Stimulated activated CD8-positive, alpha-beta memory T cell treated with anti-CD3 and anti-CD28 coated beads, Interleukin-7, amount 100 ng/mL, for 24 hours (primary cell): ENCODE measurements at regions not wholly inside any gene's neighbourhood (a gene's known extent, or its start where the extent isn't known, plus 50 kb on each side); places are given as distances from the start of the nearest gene placed in this dataset.
"Not testable (repeated sequence)": the region's sequence is repeated elsewhere in the genome, so short reads cannot be mapped to it uniquely, and the experiment has no call there.

ENCODE experiments used
- DNase-seq: peaks from one replicate; pipeline ENCODE4 v3.0.0-alpha.2; 2020; ENCODE audit warnings: low read depth

DNA sequence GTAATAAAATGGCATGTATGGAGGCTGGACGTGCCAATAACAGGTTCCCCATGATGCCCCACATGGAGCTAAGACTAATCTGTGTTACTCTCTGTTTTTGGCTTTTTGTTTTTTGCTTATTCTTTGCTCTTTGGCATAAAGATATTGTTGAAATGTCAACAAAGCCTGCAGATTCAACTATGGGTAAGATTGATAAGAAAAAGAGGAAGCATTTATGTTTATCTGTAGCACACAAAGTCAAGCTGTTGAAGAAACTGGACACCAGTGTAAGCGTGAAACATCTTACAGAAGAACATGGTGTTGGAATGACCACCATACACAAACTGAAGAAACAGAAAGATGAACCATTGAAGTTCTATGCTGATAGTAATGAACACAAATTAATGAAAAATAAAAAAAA, 402.7 kb downstream of the LTN1 start:
- no peak for DNase-seq

DNA sequence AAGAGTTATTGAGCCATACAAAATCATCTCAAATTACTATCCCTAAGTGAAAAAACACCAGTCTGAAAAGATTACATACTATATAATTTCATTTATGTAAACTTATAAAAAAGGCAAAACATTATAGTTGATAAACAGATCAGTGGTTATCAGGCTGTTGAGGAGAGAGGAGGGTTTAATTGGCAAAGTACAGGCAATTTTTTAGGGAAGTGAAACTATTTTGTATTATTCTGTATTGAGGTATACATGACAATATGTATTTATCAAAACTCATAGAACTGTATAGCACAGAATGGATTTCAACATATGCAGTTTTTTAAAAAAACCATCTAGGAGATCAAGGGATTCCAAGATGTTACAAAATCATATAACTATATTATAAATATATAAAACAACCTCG, 403.7 kb downstream of the LTN1 start:
- DNase-seq: no peak

DNA sequence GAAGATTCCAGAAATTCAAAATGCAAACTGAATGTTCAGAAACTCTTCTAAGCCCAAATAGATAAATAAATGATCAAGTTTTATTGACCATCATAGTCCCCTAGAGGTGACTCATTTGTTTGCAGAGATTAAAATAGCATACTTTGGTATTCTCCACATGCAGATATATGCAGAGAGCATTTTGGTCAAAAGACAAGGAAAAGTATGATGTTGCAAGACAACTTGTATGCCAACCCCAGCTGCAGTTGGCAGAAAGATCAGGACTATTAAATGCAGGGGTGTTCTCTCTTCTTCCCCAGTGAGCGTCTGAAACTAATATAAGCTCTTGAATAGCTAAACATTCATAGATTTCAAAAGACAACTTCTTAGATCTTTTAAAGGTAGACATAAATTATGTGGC, 404.9 kb downstream of the LTN1 start:
- DNase-seq: no peak

DNA sequence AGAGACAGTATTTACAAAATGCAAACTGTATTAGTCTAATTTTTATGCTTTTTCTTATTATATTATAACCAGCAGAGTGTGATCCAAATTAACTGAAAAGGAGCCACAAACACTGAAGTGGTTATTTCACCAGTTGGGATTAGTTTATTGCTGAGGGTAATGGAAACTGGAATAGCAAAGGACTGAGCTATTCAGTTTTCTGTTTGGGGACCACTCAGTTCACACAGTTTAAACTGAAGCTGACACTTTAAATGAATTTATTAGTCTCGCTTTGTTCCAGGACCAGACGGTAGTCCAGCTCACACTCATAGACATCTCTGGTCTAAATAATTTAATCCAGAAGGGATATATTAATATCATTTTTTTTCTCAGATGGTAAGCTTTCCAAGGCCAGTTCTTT, 410.7 kb downstream of the LTN1 start:
- DNase-seq: no peak

DNA sequence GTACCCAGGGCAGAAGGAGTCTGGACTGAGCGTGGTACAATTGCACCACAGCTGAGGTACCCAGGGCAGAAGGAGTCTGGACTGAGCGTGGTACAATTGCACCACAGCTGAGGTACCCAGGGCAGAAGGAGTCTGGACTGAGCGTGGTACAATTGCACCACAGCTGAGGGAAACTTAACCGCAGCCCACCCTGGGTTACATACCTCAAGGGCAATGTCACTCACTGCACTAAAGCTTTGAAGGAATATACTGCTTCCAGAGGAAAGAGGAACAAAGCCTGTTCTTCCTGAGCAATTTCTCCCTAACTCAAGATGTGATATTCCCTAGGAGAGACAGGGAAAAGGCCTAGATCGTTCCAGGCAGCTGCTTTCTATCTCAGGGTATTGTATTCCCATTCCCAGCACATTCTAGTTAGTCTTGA, 411.4 kb downstream of the LTN1 start:
- DNase-seq: not testable (repeated sequence)

DNA sequence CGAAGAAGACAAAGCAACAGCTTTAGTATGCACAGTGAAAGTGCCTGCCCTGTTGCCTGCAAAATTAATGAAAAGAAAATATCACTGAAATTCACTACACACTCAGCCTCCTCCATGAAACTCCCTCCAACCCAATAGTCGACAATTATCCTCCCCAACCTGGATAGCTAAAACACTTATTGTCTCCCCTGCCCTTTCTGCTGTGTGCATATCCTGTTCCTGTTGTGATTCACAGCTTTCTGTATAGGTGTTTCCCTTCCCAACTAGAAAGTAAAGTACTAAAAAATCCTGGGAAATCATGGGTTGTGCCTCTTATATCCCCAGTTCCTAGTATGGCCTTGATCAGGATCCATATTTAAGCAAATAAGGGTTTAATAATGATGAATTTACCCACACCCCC, 412.1 kb downstream of the LTN1 start:
- no peak for DNase-seq

DNA sequence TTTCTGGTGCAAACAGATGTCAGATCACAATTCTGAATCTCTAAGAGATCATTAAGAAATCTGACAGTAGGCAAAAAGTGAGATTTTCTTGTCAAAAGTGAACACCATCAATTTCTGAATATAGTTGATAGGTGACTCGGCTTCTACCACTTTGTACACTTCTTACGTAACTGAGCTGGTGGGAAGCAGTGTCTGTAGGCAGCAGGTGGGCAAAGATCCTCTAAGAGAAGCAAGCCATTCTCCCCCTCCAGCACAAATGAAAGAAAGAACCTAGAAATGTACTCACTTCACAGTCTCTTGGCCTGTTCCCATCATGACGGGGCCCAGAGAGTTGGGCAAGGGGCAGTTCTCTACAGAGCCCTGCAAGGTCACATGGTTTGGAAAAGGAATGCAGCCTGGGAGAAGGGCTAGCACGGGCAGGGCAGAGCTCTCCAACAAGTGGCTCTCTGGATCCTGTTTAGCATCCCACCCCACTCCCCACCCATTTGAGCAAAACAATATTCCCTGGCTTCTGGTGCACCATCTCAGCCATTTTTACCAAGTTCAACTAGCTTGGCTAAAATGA, 412.6 kb downstream of the LTN1 start:
- DNase-seq: no peak

DNA sequence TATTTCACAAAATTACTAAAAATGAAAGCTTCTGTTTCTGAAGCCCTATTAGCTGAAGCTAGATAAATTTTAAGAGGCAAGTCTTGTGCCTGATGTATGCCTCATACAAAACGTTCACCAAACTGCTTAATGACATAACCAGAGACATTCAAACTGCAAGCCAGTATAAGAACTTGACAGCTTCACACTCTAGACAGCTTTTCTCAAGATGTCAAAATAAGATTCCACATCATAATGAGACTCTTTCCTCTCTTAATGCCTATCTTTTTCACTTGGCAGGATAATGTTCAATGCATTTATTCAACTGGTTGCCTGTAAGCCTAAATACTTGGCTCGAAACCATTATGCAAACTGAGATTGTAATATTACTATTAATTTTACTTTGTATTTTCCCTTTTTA, 424.0 kb downstream of the LTN1 start:
- DNase-seq: no peak

DNA sequence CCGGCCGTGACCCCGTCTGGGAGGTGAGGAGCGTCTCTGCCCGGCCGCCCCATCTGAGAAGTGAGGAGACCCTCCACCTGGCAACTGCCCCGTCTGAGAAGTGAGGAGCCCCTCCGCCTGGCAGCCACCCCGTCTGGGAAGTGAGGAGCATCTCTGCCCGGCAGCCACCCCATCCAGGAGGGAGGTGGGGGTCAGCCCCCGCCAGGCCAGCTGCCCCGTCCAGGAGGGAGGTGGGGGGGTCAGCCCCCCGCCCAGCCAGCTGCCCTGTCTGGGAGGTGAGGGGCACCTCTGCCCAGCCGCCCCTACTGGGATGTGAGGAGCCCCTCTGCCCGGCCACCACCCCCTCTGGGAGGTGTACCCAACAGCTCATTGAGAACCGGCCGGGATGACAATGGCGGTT, 428.7 kb downstream of the LTN1 start:
- not testable (repeated sequence) for DNase-seq

DNA sequence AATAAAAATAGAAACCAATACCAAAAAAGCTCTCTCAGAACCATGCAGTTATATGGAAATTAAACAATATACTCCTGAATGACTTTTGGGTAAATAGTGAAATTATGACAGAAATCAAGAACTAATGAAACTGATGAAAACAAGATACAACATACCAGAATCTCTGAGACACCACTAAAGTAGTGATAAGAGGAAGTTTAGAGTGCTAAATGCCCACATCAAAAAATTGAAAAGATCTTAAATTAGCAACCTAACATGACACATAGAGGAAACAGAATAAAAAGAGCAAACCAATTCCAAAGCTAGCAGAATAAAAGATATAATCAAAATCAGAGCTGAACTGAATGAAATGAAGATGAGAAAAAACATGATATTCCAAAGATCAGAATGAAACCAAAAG, 430.9 kb downstream of the LTN1 start:
- no peak for DNase-seq

DNA sequence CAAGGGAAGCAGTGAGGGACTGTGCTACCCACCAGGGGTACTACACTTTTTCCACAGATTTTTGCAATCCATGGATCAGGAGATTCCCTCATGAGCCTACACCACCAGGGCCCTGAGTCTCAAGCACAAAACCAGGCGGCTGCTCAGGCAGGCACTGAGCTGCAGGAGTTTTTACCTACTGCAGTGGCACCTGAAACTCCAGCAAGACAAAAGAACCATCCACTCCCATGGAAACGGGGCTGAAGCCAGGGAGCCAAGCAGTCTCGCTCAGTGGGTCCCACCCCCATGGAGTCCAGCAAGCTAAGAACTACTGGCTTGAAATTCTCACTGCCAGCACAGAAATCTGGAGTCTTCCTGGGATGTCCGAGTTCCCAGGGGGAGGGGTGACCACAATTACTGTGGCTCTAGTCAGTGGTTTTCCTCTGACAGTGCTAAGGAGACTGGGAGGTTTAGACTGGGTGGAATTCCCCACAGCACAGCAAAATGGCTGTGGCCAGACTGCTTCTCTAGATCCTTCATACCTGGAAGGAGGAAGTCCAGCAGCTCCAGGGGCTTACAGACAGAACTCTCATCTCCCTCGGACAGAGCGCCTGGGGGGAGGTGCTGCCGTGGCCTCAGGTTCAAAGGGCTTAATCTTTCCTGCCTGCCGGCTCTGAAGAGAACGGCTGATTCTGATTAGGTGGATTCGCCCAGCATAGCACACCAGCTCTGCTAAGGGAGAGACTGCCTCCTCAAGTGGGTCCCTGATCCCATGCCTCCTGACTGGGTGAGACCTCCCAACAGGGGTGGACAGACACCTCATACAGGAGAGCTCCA, 437.8 kb downstream of the LTN1 start:
- no peak for DNase-seq

DNA sequence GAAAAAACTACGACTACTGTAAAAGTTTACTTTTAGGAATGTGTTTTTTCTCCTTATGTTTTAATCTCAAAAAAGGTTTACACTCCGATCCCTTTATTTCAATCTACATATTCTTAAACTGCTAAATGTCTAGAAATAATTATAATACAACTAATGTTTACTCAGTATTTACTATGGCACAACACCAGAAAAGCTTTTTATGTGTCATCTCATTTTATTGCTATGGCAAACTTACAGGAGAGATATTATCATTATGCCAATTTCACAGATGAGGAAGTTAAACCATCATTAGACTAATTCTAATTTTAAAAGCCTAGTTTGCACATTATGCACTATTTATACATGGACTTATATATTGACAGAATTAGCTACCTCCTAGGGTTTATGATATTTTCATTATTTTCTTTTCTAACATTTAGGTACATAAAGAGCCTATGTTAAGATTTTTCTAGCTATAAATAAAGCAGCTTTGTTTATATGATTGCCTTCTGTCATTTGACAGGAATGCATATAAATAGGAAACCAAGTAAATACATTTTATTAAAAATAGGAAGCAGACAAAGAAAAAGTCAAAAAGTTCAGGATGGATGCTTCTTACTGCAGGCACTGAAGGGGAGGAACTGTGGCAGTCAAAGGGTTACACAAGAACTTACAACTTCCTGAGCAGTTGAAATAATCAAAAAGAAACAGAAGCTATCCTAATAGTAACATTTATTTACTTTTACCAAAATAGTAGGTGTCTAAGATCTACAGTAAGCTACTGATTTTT, 442.4 kb downstream of the LTN1 start:
- DNase-seq: no peak

DNA sequence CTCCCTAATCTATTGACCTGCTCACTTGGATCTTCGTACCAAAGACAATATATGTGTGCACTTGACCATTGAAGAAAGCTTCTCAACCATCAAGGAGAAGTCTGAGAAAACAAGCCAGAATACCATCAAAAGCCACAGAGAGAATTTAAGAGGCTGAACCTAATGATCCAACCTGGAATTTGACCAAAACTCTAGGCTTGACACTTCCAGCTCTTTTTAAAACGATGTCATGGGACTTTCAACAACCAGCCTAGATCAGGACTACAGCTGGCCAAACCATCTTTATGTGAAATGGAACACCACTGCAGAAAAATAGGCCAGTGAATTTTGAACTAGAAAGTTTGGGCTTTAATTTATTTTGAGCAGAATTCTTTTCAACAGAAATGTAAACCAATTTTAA, 444.4 kb downstream of the LTN1 start:
- DNase-seq: no peak

DNA sequence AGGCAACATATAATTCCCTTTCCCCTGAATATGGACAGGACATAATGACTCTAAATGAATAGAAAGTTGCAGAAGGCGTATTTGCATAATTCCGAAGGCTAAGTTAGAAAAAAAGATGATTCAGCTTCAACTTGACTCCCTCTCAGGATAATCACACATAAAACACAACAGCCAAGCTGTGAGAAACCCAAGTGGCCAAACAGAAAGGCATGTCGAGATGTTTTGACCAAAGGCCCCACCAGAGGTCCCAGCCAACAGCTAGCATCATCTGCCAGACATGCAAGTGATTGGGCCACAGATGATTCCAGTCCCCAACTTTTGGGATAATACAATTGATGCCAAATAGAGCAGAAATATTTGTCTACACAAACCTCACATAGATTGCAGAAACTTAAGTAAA, 444.9 kb downstream of the LTN1 start:
- no peak for DNase-seq

DNA sequence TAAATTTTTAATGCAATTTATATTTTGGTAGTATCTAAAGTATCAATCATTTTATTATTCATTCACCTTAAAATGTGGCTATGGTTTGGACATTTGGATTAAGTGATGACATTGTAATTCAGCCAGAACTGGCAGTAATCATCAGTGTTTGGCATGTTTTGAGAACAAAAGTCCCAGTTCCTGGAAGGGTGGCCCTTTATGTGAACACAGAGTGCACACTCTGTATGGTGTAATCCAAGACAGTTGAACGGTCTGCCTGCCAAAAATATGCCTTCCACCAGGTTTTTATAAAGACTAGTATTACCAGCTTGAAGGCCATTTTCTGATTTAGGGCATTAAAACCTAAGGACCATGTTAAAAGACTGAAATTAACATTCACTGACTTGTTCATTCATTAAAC, 448.7 kb downstream of the LTN1 start:
- DNase-seq: no peak

DNA sequence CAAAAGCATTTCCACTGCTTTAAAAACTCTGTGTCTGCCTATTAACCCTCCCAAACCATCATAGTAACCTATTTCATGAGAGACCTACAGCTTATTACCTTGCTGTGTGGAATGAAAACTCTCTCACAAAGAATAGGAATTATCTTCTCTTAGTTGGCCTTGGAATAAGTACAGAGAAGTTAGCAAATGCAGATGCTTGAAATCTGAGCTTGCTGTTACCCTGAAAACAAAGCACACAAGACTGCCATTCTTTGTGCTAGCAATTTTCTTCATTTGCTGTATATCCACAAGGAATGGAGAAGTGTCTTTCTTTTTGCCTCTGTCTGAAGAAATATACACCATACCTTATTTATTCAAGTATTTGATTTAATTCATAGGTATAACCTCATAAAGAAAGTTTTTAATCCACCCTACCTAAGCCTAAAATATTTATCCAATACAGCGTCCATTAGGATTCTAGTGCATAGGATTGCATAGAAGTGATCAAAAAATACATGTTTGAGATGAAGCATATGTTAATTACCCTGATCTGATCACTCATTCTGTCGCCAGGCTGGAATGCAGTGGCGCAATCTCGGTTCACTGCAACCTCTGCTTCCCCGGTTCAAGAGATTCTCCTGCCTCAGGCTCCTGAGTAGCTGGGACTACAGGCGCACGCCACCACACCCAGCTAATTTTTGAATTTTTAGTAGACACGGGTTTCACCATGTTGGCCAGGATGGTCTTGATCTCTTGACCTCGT, 451.1 kb downstream of the LTN1 start:
- no peak for DNase-seq

DNA sequence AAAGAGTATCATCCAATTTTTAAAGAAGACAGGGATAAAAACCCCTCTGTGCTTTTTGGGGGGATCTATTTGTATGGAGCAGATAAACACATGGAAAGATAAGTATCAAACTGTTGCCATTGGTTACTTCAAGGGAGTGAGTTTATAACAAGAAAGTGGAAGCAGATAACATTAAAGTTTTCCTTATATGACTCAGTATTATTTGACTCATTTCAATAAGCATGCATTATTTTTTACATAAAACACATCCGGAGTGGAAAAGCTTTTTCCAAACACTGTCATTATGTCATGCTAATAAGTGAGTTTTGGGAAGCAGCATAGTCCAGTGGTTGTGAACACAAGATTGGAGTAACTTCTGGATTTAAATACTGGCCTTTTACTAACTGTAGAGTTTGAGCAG, 452.2 kb downstream of the LTN1 start:
- DNase-seq: no peak

DNA sequence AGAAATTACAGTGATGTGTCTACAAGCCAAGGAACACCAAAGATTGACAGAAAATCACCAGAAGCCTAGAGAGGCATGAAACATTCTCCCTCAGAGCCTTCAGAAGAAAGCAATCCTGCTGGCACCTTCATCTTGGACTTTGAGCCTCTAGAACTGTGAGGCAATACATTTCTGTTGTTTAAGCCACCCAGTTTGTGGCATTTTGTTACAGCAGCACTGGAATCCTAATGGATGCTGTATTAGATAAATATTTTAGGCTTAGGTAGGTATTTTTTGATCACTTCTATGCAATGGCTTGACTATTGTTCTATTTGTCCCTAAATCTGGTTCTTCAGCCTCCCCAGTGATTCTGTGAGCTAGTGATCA, 453.1 kb downstream of the LTN1 start:
- DNase-seq: no peak

DNA sequence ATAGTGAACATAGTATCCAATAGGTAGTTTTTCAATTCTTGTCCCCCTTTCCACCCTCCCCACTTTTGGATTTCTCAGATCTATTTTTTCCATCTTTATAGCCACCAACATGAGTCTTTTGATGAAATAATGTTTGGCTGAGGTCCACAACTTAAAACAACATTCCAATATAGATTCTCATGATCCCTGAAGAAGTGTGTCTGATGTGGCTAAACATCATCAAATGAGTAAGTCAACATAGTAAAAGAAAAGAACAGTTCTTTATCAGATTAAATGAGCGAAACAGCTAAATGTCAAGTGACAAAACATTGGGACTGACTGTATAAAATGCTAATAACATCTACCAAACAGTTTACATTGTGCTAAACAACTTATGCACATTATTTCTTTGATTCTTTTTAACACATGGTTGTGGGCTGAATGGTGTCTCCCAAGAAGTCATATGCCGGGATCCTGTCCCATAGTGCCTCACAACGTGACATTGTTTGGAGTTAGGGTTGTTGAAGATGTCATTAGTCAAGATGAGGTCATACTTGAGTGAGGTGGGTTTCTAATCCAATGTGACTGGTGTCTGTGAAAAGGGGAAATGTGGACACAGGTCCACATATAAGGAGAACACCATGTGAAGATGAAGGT, 453.6 kb downstream of the LTN1 start:
- no peak for DNase-seq

DNA sequence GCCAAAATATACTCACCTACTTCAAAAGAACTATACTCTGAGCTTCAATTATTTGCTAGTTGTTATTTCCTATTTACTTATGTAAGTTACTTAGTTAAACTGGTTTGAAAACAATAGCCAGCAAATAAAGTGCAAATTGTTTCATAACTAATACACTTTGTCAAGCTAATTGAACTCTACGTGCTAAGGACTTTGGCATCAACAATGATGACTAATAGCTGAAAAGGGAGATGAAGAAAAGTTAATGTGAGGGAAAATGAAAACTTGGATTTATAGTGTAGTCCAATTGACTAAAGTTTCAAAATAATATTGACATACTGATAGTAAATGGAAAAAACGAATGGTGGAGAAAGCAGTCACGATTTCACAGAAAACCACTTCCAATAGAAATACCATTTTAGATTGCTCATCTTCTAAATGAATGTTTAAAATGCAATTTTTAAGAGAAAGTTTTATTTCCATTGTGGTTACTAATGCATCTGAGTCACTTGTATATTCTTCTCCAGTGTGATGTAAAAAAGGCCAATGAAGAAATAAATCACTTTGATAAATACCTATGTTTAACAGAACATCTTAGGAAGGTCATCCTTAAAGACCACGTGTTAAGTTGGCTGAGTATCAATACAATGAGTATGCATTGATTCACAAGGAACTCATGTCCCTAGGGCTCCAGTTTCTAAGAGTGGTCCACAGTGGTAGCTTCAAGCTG, 455.2 kb downstream of the LTN1 start:
- no peak for DNase-seq

DNA sequence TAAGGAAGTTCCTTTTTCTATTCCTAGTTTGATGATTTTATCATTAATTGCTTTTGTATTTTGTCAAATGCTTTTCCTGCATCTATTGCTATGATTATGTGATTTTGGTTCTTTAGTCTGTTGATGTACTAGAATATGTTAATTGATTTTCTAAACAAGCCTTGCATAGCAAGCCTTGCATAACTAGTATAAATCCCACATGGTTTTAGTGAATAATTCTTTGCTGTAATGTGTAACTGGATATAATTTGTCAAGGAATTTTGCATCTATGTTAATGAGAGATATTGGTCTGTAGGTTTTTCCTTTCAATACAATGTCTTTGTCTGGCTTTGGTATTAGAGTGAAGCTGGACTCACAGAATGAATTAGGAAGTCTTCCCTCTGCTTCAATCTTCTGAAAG, 460.2 kb downstream of the LTN1 start:
- no peak for DNase-seq

DNA sequence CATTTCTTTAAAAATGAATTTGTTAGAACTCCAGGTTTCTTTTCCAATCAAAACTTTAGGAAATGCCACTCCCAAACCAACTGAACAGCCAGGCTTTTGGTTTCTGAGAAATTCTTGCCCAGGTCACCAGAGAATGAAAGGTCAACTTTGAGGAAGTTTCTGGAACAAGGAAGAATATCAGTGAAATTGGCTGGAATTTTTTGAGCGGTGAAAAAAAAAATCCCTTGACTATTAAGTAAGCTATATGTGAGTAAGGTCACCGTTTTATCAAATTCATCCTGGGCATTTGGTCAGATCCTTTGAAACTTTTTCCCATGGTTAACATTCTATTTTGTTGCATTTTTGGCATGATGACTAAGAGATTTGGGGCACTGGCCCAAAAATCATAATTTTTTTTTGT, 469.3 kb downstream of the LTN1 start:
- DNase-seq: no peak
